ENCODE measurements at regions not wholly inside any gene's neighbourhood (a gene's known extent, or its start where the extent isn't known, plus 50 kb on each side); places are given as distances from the start of the nearest gene placed in this dataset.

DNA sequence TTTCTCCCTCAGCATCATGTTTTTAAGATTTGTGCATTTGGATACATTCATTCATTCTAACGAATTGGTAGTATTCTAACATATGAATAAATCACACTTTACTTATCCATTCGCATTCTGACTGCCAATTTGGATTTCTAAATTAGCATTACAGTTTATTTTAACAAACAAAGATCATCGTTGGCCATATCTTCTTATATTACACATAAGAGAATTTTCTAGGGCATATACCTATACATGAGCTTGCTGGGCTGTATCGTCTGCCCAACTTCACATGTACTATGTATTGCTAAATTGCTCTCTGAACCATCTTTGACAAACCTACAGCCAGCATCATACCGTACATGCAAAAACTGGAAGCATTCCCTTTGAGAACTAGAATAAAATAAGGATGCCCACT lies 265.8 kb upstream of the PPP2R3A start:
- no peaks in the 10 kb centered on the region for H3K9me3 ChIP-seq (ENCODE audit: insufficient read depth, low read length)
- H3K36me3 ChIP-seq (ENCODE audit: insufficient read depth, insufficient read length, low read length): no peaks in the 10 kb centered on the region
- no peak overlapping the region for H3K4me3 ChIP-seq (ENCODE audit: insufficient read length, low read depth)
- no peak for DNase-seq (ENCODE audit: low read depth, low spot score)
- H3K27me3 ChIP-seq (ENCODE audit: insufficient read depth, insufficient read length): no peaks in the 10 kb centered on the region
- H3K4me1 ChIP-seq (ENCODE audit: insufficient read depth, insufficient read length): no peaks in the 10 kb centered on the region
- no peak overlapping the region for H3K9ac ChIP-seq (ENCODE audit: insufficient read length, low read depth)
- no peak for TF ChIP-seq ZNF274 (IDR thresholded peaks at IDR 0.05; ENCODE audit: low read depth, low read length)
- no peak for TF ChIP-seq YY1 (IDR thresholded peaks at IDR 0.05; ENCODE audit: insufficient read depth, insufficient read length)
- no peak for TF ChIP-seq SUZ12 (IDR thresholded peaks at IDR 0.05; ENCODE audit: extremely low read depth, insufficient read depth, insufficient read length)

DNA sequence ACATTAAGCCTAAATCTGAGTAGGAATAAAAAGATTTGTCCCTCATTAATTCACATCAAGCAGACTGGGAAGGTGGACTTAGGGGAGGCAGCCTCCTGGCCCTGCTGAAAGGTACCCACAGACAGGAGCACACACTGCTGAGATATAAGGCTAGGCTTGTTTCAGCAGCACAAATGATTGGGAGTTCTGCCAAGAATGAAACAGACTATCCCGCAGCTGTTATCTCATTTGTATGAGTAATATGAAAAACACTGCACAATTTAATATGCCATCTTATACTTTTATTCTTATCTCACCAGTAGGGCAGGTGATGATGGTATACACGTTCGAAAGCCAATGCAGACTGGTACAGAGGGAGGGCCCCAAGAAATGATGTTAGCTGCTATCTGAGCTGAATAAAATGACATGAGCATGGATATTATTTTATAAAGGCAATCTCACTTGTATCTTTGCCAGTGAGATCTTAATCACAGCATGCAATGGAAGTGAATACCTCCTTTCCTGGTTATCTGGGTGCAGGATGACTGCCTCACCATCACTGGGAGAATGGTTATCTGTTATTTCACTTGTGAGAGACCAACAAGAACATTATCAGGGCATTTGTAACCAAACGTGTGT lies 258.7 kb upstream of the PPP2R3A start:
- TF ChIP-seq YY1 (IDR thresholded peaks at IDR 0.05; ENCODE audit: insufficient read depth, insufficient read length) (no peak), ZNF274 (IDR thresholded peaks at IDR 0.05; ENCODE audit: low read depth, low read length) (no peak), SUZ12 (IDR thresholded peaks at IDR 0.05; ENCODE audit: extremely low read depth, insufficient read depth, insufficient read length) (no peak)
- H3K9me3 ChIP-seq (ENCODE audit: insufficient read depth, low read length): no peaks in the 10 kb centered on the region
- no peak overlapping the region for H3K4me3 ChIP-seq (ENCODE audit: insufficient read length, low read depth)
- no peaks in the 10 kb centered on the region for H3K36me3 ChIP-seq (ENCODE audit: insufficient read depth, insufficient read length, low read length)
- H3K27me3 ChIP-seq (ENCODE audit: insufficient read depth, insufficient read length): no peaks in the 10 kb centered on the region
- DNase-seq (ENCODE audit: low read depth, low spot score): no peak
- H3K4me1 ChIP-seq (ENCODE audit: insufficient read depth, insufficient read length): no peaks in the 10 kb centered on the region
- no peak overlapping the region for H3K9ac ChIP-seq (ENCODE audit: insufficient read length, low read depth)

DNA sequence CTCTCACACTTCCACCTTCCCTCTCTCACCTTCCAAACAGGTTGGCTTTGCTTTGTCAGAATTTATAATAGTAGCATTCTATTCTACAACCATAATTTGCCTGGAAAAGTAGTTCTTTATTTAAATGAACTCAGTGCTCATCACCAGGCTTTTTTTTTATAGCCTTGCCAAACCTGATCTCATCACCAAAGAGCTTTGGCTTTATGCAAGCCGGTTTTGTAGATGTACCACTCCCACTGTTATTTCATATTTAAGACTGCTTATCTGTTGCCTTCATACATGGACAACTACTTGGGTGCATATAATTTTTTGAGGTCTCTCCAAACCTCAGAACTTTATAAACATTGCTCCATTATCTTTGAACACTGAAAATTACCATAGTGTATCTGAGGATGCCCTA lies 246.1 kb upstream of the PPP2R3A start:
- Histone ChIP-seq H3K9me3 (ENCODE audit: insufficient read depth, low read length) (no peaks in the 10 kb centered on the region), H3K4me1 (ENCODE audit: insufficient read depth, insufficient read length) (no peaks in the 10 kb centered on the region), H3K9ac (ENCODE audit: insufficient read length, low read depth) (no peak overlapping the region), H3K36me3 (ENCODE audit: insufficient read depth, insufficient read length, low read length) (no peaks in the 10 kb centered on the region), H3K4me3 (ENCODE audit: insufficient read length, low read depth) (no peak overlapping the region), H3K27me3 (ENCODE audit: insufficient read depth, insufficient read length) (no peaks in the 10 kb centered on the region)
- DNase-seq (ENCODE audit: low read depth, low spot score): no peak
- no peak for TF ChIP-seq SUZ12 (IDR thresholded peaks at IDR 0.05; ENCODE audit: extremely low read depth, insufficient read depth, insufficient read length)
- TF ChIP-seq YY1 (IDR thresholded peaks at IDR 0.05; ENCODE audit: insufficient read depth, insufficient read length): no peak
- no peak for TF ChIP-seq ZNF274 (IDR thresholded peaks at IDR 0.05; ENCODE audit: low read depth, low read length)

DNA sequence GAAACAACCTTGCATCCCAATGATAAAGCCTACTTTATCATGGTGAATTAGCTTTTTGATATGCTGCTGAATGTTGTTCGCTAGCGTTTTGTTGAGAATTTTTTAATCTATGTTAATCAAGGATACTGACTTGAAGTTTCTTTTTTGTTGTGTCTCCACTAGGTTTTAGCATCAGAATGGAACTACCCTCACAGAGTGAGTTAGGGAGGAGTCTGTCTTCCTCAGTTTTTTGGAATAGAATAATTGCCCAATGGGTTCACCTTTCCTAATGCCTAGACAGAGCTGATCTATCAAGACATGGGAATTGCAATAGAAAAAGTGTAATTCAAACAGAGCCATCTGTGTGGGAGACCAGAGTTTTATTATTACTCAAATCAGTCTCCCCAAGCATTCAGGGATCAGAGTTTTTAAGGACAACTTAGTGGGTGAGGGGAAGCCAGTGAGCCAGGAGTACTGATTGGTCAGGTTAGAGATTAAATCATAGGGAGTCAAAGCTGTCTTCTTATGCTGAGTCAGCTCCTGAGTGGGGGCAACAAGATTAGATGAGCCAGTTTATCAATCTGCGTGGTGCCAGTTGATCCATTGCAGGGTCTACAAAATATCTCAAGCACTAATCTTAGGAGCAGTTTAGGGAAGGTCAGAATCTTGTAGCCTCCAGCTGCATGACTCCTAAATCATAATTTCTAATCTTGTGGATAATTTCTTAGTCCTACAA lies 237.4 kb upstream of the PPP2R3A start:
- DNase-seq (ENCODE audit: low read depth, low spot score): no peak

DNA sequence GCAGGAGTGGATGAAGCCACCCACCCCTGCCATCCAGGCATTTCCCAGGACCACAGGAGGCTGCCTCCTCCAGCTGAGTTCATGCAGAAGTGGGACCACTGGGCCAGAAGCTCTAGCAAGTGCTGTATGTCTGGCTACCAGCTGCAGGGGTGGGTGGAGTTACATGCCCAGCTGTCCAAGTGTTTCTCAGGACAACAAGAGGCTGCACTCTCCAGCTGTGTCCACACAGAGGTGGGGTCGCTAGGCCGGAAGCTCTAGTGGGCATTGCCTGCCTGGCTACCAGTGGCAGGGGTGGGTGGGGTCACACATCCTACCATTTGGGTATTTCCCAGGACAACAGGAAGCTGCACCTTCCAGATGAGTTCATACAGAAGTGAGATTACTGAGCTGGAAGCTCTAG lies 234.0 kb upstream of the PPP2R3A start:
- Histone ChIP-seq H3K9me3 (ENCODE audit: insufficient read depth, low read length) (peaks cover 32% of the 10 kb centered on the region; the same call in 1 of the 2 replicates), H3K27me3 (ENCODE audit: insufficient read depth, insufficient read length) (no peaks in the 10 kb centered on the region), H3K4me3 (ENCODE audit: insufficient read length, low read depth) (no peak overlapping the region), H3K4me1 (ENCODE audit: insufficient read depth, insufficient read length) (no peaks in the 10 kb centered on the region), H3K9ac (ENCODE audit: insufficient read length, low read depth) (no peak overlapping the region), H3K36me3 (ENCODE audit: insufficient read depth, insufficient read length, low read length) (no peaks in the 10 kb centered on the region)
- TF ChIP-seq SUZ12 (IDR thresholded peaks at IDR 0.05; ENCODE audit: extremely low read depth, insufficient read depth, insufficient read length) (no peak), YY1 (IDR thresholded peaks at IDR 0.05; ENCODE audit: insufficient read depth, insufficient read length) (no peak), ZNF274 (IDR thresholded peaks at IDR 0.05; ENCODE audit: low read depth, low read length) (no peak)
- no peak for DNase-seq (ENCODE audit: low read depth, low spot score)

More for the DNA sequence above, 237.4 kb upstream of the PPP2R3A start:
- peaks cover 24% of the 10 kb centered on the region; the same call in 1 of the 2 replicates for H3K9me3 ChIP-seq (ENCODE audit: insufficient read depth, low read length)
- no peak overlapping the region for H3K9ac ChIP-seq (ENCODE audit: insufficient read length, low read depth)
- no peaks in the 10 kb centered on the region for H3K27me3 ChIP-seq (ENCODE audit: insufficient read depth, insufficient read length)
- TF ChIP-seq SUZ12 (IDR thresholded peaks at IDR 0.05; ENCODE audit: extremely low read depth, insufficient read depth, insufficient read length) (no peak), ZNF274 (IDR thresholded peaks at IDR 0.05; ENCODE audit: low read depth, low read length) (no peak), YY1 (IDR thresholded peaks at IDR 0.05; ENCODE audit: insufficient read depth, insufficient read length) (no peak)
- H3K4me1 ChIP-seq (ENCODE audit: insufficient read depth, insufficient read length): no peaks in the 10 kb centered on the region
- no peak overlapping the region for H3K4me3 ChIP-seq (ENCODE audit: insufficient read length, low read depth)
- no peaks in the 10 kb centered on the region for H3K36me3 ChIP-seq (ENCODE audit: insufficient read depth, insufficient read length, low read length)

DNA sequence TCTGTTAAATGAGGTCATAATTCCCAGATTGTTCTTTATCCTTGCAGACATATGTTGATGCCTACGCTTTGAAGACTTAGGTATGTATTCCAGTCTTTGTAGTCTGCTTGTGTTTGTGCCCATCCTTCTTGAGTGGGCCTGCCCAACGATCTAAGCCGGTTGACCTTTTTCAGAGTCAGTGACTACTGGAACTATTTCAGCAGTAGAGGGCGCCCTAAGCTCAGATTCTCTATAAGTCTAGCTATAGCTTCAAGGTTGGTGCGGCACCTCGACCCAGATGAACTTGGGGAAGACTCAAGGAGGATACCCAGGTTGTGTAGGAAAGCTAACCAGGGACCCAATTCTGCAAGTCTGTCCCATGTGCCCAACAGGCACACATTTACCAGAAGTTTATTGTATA lies 228.8 kb upstream of the PPP2R3A start:
- H3K9me3 ChIP-seq (ENCODE audit: insufficient read depth, low read length): peaks cover 9% of the 10 kb centered on the region; the same call in 1 of the 2 replicates
- H3K36me3 ChIP-seq (ENCODE audit: insufficient read depth, insufficient read length, low read length): no peaks in the 10 kb centered on the region
- peak; percentile 62 for DNase-seq (ENCODE audit: low read depth, low spot score)
- H3K4me3 ChIP-seq (ENCODE audit: insufficient read length, low read depth): no peak overlapping the region
- no peaks in the 10 kb centered on the region for H3K4me1 ChIP-seq (ENCODE audit: insufficient read depth, insufficient read length)
- TF ChIP-seq YY1 (IDR thresholded peaks at IDR 0.05; ENCODE audit: insufficient read depth, insufficient read length): no peak
- TF ChIP-seq SUZ12 (IDR thresholded peaks at IDR 0.05; ENCODE audit: extremely low read depth, insufficient read depth, insufficient read length): no peak
- no peak for TF ChIP-seq ZNF274 (IDR thresholded peaks at IDR 0.05; ENCODE audit: low read depth, low read length)
- H3K27me3 ChIP-seq (ENCODE audit: insufficient read depth, insufficient read length): no peaks in the 10 kb centered on the region
- H3K9ac ChIP-seq (ENCODE audit: insufficient read length, low read depth): no peak overlapping the region

DNA sequence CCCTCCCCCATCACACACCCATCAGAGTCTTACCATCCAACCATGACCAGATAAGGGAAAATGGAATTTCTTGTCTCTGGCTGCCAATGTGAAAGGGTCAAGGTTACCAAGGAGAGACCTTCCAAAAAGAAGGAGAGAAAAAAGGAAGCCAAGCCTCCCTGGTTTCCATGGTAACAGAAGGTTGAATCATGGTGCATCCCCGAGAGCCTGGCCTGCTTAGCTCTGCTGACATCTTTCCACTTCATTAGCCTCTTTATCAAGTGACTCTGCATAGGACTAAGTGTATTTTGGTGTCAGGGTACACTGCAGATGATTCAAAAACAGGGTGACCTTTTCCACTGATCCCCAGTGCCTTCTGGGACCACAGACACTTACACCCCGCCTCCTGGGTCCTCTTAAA lies 225.7 kb upstream of the PPP2R3A start:
- no peak for DNase-seq (ENCODE audit: low read depth, low spot score)
- H3K36me3 ChIP-seq (ENCODE audit: insufficient read depth, insufficient read length, low read length): no peaks in the 10 kb centered on the region
- no peaks in the 10 kb centered on the region for H3K27me3 ChIP-seq (ENCODE audit: insufficient read depth, insufficient read length)
- H3K4me1 ChIP-seq (ENCODE audit: insufficient read depth, insufficient read length): no peaks in the 10 kb centered on the region
- no peak overlapping the region for H3K9ac ChIP-seq (ENCODE audit: insufficient read length, low read depth)
- peaks cover 9% of the 10 kb centered on the region; the same call in 1 of the 2 replicates for H3K9me3 ChIP-seq (ENCODE audit: insufficient read depth, low read length)
- TF ChIP-seq SUZ12 (IDR thresholded peaks at IDR 0.05; ENCODE audit: extremely low read depth, insufficient read depth, insufficient read length): no peak
- TF ChIP-seq YY1 (IDR thresholded peaks at IDR 0.05; ENCODE audit: insufficient read depth, insufficient read length): no peak
- no peak for TF ChIP-seq ZNF274 (IDR thresholded peaks at IDR 0.05; ENCODE audit: low read depth, low read length)
- no peak overlapping the region for H3K4me3 ChIP-seq (ENCODE audit: insufficient read length, low read depth)

All from NT2/D1 (cell line).